Adipocyte (in vitro differentiated cells): ENCODE measurements at regions not wholly inside any gene's neighbourhood (a gene's known extent, or its start where the extent isn't known, plus 50 kb on each side); places are given as distances from the start of the nearest gene placed in this dataset.

ENCODE experiments used
- DNase-seq: peaks from one replicate; pipeline ENCODE4 v3.0.0-alpha.2; 2015; ENCODE audit warnings: low read depth
- H3K27me3 ChIP-seq: replicated peaks from 2 replicates; pipeline ENCODE4 v1.7.0; 2013; ENCODE audit warnings: mild to moderate bottlenecking, low read length, moderate library complexity; ENCODE audit not compliant: control insufficient read depth, insufficient read depth
- H3K36me3 ChIP-seq: 2 replicates; pipeline ENCODE4 v1.7.0; 2013; ENCODE audit warnings: low read length, mild to moderate bottlenecking, moderate library complexity; ENCODE audit not compliant: control insufficient read depth, insufficient read depth, severe bottlenecking
- H3K4me1 ChIP-seq: 2 replicates; pipeline ENCODE4 v1.7.0; 2013; ENCODE audit warnings: mild to moderate bottlenecking, low read length, moderate library complexity; ENCODE audit not compliant: control insufficient read depth, insufficient read depth
- H3K4me3 ChIP-seq: 2 replicates; pipeline ENCODE4 v1.7.0; 2013; ENCODE audit warnings: mild to moderate bottlenecking, low read length, moderate library complexity
- H3K9ac ChIP-seq: 2 replicates; pipeline ENCODE4 v1.7.0; 2013; ENCODE audit warnings: mild to moderate bottlenecking, low read length, moderate library complexity
- H3K9me3 ChIP-seq: 2 replicates; pipeline ENCODE4 v1.7.0; 2013; ENCODE audit warnings: mild to moderate bottlenecking, low read length, moderate library complexity; ENCODE audit not compliant: control insufficient read depth

GRCh38 chr21:19237608-19238007 is 834.0 kb upstream of the TMPRSS15 start:
- Histone ChIP-seq H3K27me3 (no peaks in the 10 kb centered on the region), H3K4me1 (no peaks in the 10 kb centered on the region), H3K36me3 (no peaks in the 10 kb centered on the region), H3K4me3 (no peak overlapping the region), H3K9ac (no peak overlapping the region), H3K9me3 (no peaks in the 10 kb centered on the region)
- DNase-seq: no peak

- Histone ChIP-seq H3K36me3 (no peaks in the 10 kb centered on the region), H3K27me3 (no peaks in the 10 kb centered on the region), H3K4me1 (no peaks in the 10 kb centered on the region), H3K4me3 (no peak overlapping the region), H3K9me3 (no peaks in the 10 kb centered on the region), H3K9ac (no peak overlapping the region)
- no peak for DNase-seq
Measured at GRCh38 chr21:19239696-19240095, 836.1 kb upstream of the TMPRSS15 start.

- no peaks in the 10 kb centered on the region for H3K4me1 ChIP-seq
- H3K4me3 ChIP-seq: no peak overlapping the region
- no peak for DNase-seq
- peaks cover 3% of the 10 kb centered on the region for H3K9me3 ChIP-seq
- no peaks in the 10 kb centered on the region for H3K27me3 ChIP-seq
- H3K36me3 ChIP-seq: no peaks in the 10 kb centered on the region
- no peak overlapping the region for H3K9ac ChIP-seq
Measured at GRCh38 chr21:19244502-19245187, 841.1 kb upstream of the TMPRSS15 start.

- Histone ChIP-seq H3K4me1 (no peaks in the 10 kb centered on the region), H3K27me3 (no peaks in the 10 kb centered on the region), H3K4me3 (no peak overlapping the region), H3K9me3 (peaks cover 3% of the 10 kb centered on the region), H3K36me3 (no peaks in the 10 kb centered on the region), H3K9ac (no peak overlapping the region)
- no peak for DNase-seq
Measured at GRCh38 chr21:19245188-19245580, 841.6 kb upstream of the TMPRSS15 start.

GRCh38 chr21:19246018-19246417 is 842.4 kb upstream of the TMPRSS15 start:
- Histone ChIP-seq H3K9me3 (peaks cover 3% of the 10 kb centered on the region), H3K9ac (no peak overlapping the region), H3K36me3 (no peaks in the 10 kb centered on the region), H3K27me3 (no peaks in the 10 kb centered on the region), H3K4me1 (no peaks in the 10 kb centered on the region), H3K4me3 (no peak overlapping the region)
- DNase-seq: no peak

GRCh38 chr21:19256934-19257660 is 853.5 kb upstream of the TMPRSS15 start:
- H3K36me3 ChIP-seq: no peaks in the 10 kb centered on the region
- no peak overlapping the region for H3K4me3 ChIP-seq
- no peak overlapping the region for H3K9ac ChIP-seq
- H3K4me1 ChIP-seq: no peaks in the 10 kb centered on the region
- H3K27me3 ChIP-seq: no peaks in the 10 kb centered on the region
- H3K9me3 ChIP-seq: peaks cover 1% of the 10 kb centered on the region
- DNase-seq: no peak

- no peak for DNase-seq
- H3K4me1 ChIP-seq: no peaks in the 10 kb centered on the region
- H3K36me3 ChIP-seq: no peaks in the 10 kb centered on the region
- no peaks in the 10 kb centered on the region for H3K9me3 ChIP-seq
- H3K9ac ChIP-seq: no peak overlapping the region
- no peaks in the 10 kb centered on the region for H3K27me3 ChIP-seq
- H3K4me3 ChIP-seq: no peak overlapping the region
Measured at GRCh38 chr21:19261731-19262376, 858.3 kb upstream of the TMPRSS15 start.

GRCh38 chr21:19266636-19267035 is 863.1 kb upstream of the TMPRSS15 start:
- no peak overlapping the region for H3K4me3 ChIP-seq
- no peak for DNase-seq
- no peaks in the 10 kb centered on the region for H3K27me3 ChIP-seq
- H3K9ac ChIP-seq: no peak overlapping the region
- H3K9me3 ChIP-seq: no peaks in the 10 kb centered on the region
- H3K36me3 ChIP-seq: no peaks in the 10 kb centered on the region
- H3K4me1 ChIP-seq: no peaks in the 10 kb centered on the region

GRCh38 chr21:19268686-19269085 is 865.1 kb upstream of the TMPRSS15 start:
- Histone ChIP-seq H3K9me3 (no peaks in the 10 kb centered on the region), H3K9ac (no peak overlapping the region), H3K36me3 (no peaks in the 10 kb centered on the region), H3K27me3 (no peaks in the 10 kb centered on the region), H3K4me3 (no peak overlapping the region), H3K4me1 (no peaks in the 10 kb centered on the region)
- no peak for DNase-seq

GRCh38 chr21:19275065-19275464 is 871.5 kb upstream of the TMPRSS15 start:
- H3K4me1 ChIP-seq: no peaks in the 10 kb centered on the region
- no peak overlapping the region for H3K9ac ChIP-seq
- H3K4me3 ChIP-seq: no peak overlapping the region
- no peaks in the 10 kb centered on the region for H3K27me3 ChIP-seq
- no peak for DNase-seq
- H3K36me3 ChIP-seq: no peaks in the 10 kb centered on the region
- no peaks in the 10 kb centered on the region for H3K9me3 ChIP-seq

GRCh38 chr21:19276665-19277064 is 873.1 kb upstream of the TMPRSS15 start:
- no peaks in the 10 kb centered on the region for H3K4me1 ChIP-seq
- no peak for DNase-seq
- H3K36me3 ChIP-seq: no peaks in the 10 kb centered on the region
- no peak overlapping the region for H3K9ac ChIP-seq
- no peaks in the 10 kb centered on the region for H3K27me3 ChIP-seq
- peaks cover 3% of the 10 kb centered on the region for H3K9me3 ChIP-seq
- no peak overlapping the region for H3K4me3 ChIP-seq
